ENCODE measurements at regions not wholly inside any gene's neighbourhood (a gene's known extent, or its start where the extent isn't known, plus 50 kb on each side); places are given as distances from the start of the nearest gene placed in this dataset.
"Not testable (repeated sequence)": the region's sequence is repeated elsewhere in the genome, so short reads cannot be mapped to it uniquely, and the experiment has no call there.

GRCh38 chr13:52288891-52289290 lies 117.1 kb downstream of the THSD1 start:
- not testable (repeated sequence) for TF ChIP-seq CTCF (IDR thresholded peaks at IDR 0.05); POLR2A (IDR thresholded peaks at IDR 0.05); EP300 (IDR thresholded peaks at IDR 0.05; ENCODE audit: low read depth)
